H1 (cell line): ENCODE measurements at regions not wholly inside any gene's neighbourhood (a gene's known extent, or its start where the extent isn't known, plus 50 kb on each side); places are given as distances from the start of the nearest gene placed in this dataset.

Experiments
- CTCF ChIA-PET: fragments of 300-600 bp; sonication (Branson Sonifier 250); formaldehyde crosslinking; loops from one replicate; lab custom pipeline; 2021; ENCODE audit not compliant: partially characterized antibody; lab: Charles Lee
- POLR2A ChIA-PET: fragments of 300-600 bp; sonication (Branson Sonifier 250); formaldehyde crosslinking; loops from one replicate; lab custom pipeline; 2021; ENCODE audit warnings: inconsistent platforms; ENCODE audit not compliant: partially characterized antibody; lab: Charles Lee
- DNase-seq, 2 experiments: peaks; one replicate each; pipeline versions ENCODE4 v3.0.0 to v3.0.0-alpha.2; 2010 to 2022; ENCODE audit warnings: low spot score in 2 of 2, low read depth in 1 of 2, mixed read lengths in 1 of 2
- FAIRE-seq: peaks from 2 replicates; lab custom pipeline; 2011; peaks lifted over from hg19 to GRCh38; lab: Jason Lieb, UNC
- H2AFZ ChIP-seq: 2 replicates; pipeline ENCODE4 v1.8.1; 2012; ENCODE audit warnings: low read length, inconsistent platforms
- H2AK5ac ChIP-seq: 2 replicates; pipeline ENCODE4 v1.6.1; 2013; ENCODE audit warnings: low read depth, low read length
- H2BK120ac ChIP-seq: replicated peaks from 2 replicates; pipeline ENCODE3; 2013; ENCODE audit warnings: low read depth, low read length, inconsistent platforms
- H2BK12ac ChIP-seq: 2 replicates; pipeline ENCODE4 v1.6.1; 2013; ENCODE audit warnings: low read depth, low read length
- H2BK15ac ChIP-seq: 2 replicates; pipeline ENCODE4 v1.6.1; 2013; ENCODE audit warnings: low read length
- H2BK20ac ChIP-seq: 2 replicates; pipeline ENCODE4 v1.6.1; 2013; ENCODE audit warnings: low read length
- H2BK5ac ChIP-seq: 2 replicates; pipeline ENCODE4 v1.6.1; 2013; ENCODE audit warnings: low read depth, low read length
- H3K14ac ChIP-seq: 2 replicates; pipeline ENCODE4 v1.6.1; 2013; ENCODE audit warnings: inconsistent platforms; ENCODE audit not compliant: insufficient read length
- H3K18ac ChIP-seq: 2 replicates; pipeline ENCODE4 v1.6.1; 2013; ENCODE audit warnings: low read length; ENCODE audit errors: extremely low read depth
- H3K23ac ChIP-seq: 2 replicates; pipeline ENCODE4 v1.6.1; 2013; ENCODE audit warnings: inconsistent platforms; ENCODE audit not compliant: insufficient read length
- H3K23me2 ChIP-seq: 2 replicates; pipeline ENCODE4 v1.6.1; 2013; ENCODE audit warnings: low read depth, low read length
- H3K27ac ChIP-seq: 2 replicates; pipeline ENCODE4 v1.6.1; 2011; ENCODE audit warnings: low read depth, low read length, inconsistent platforms
- H3K27me3 ChIP-seq, 4 experiments: replicated peaks in 1 of 4; 1 replicate in 1 of 4; 2 replicates in 3 of 4; pipeline versions ENCODE4 v1.6.1 to v1.8.1; 2011 to 2013; ENCODE audit warnings: low read length in 3 of 4, mild to moderate bottlenecking in 3 of 4, inconsistent platforms in 2 of 4, mixed read lengths in 2 of 4, moderate library complexity in 1 of 4; ENCODE audit not compliant: control insufficient read depth in 3 of 4, insufficient read depth in 3 of 4; ENCODE audit errors: extremely low read depth in 1 of 4
- H3K36me3 ChIP-seq, 4 experiments: 2 replicates each; pipeline versions ENCODE4 v1.6.1 to v1.8.1; 2011 to 2013; ENCODE audit warnings: mild to moderate bottlenecking in 4 of 4, low read length in 3 of 4, moderate library complexity in 2 of 4, control low read depth in 1 of 4, inconsistent platforms in 1 of 4; ENCODE audit not compliant: insufficient read depth in 4 of 4, control insufficient read depth in 2 of 4
- H3K4ac ChIP-seq: replicated peaks from 2 replicates; pipeline ENCODE3; 2013; ENCODE audit warnings: low read length, low read depth, mixed read lengths, inconsistent platforms; ENCODE audit not compliant: insufficient read length
- H3K4me1 ChIP-seq, 4 experiments: replicated peaks in 1 of 4; 1 replicate in 1 of 4; 2 replicates in 3 of 4; pipeline versions ENCODE4 v1.6.1 to v1.8.1; 2011 to 2013; ENCODE audit warnings: low read length in 3 of 4, inconsistent platforms in 2 of 4, mixed read lengths in 1 of 4; ENCODE audit not compliant: insufficient read depth in 4 of 4, control insufficient read depth in 3 of 4
- H3K4me2 ChIP-seq, 2 experiments: 2 replicates each; pipeline versions ENCODE4 v1.6.1 to v1.8.1; 2011 to 2013; ENCODE audit warnings: low read depth in 2 of 2, low read length in 2 of 2, control low read depth in 1 of 2, inconsistent platforms in 1 of 2, mild to moderate bottlenecking in 1 of 2; ENCODE audit not compliant: insufficient read depth in 1 of 2
- H3K4me3 ChIP-seq, 4 experiments: fragments of 200-600, 300-600 bp in 1 of 4; sonication (generic), shearing (Covaris generic), sonication (Bioruptor Twin) in 1 of 4; 2 replicates each; pipeline versions ENCODE4 v1.5.1 to v1.8.1; 2011 to 2016; ENCODE audit warnings: low read length in 4 of 4, low read depth in 3 of 4, control low read depth in 2 of 4, inconsistent platforms in 2 of 4, mild to moderate bottlenecking in 2 of 4, mixed read lengths in 1 of 4, moderate library complexity in 1 of 4; ENCODE audit not compliant: insufficient read depth in 2 of 4; ENCODE audit errors: extremely low read depth in 1 of 4
- H3K56ac ChIP-seq: replicated peaks from 2 replicates; pipeline ENCODE3; 2013; ENCODE audit warnings: low read depth, mild to moderate bottlenecking, mixed read lengths, low read length, inconsistent platforms; ENCODE audit not compliant: insufficient read length
- H3K79me1 ChIP-seq: 2 replicates; pipeline ENCODE4 v1.6.1; 2013; ENCODE audit warnings: low read depth, low read length, control low read depth
- H3K79me2 ChIP-seq, 2 experiments: 2 replicates each; pipeline versions ENCODE4 v1.6.1 to v1.8.1; 2012 to 2013; ENCODE audit warnings: low read length in 2 of 2, mild to moderate bottlenecking in 2 of 2, inconsistent platforms in 1 of 2; ENCODE audit not compliant: insufficient read depth in 2 of 2, control insufficient read depth in 1 of 2
- H3K9ac ChIP-seq, 4 experiments: replicated peaks in 1 of 4; 1 replicate in 1 of 4; 2 replicates in 3 of 4; pipeline versions ENCODE4 v1.6.1 to v1.8.1; 2011 to 2013; ENCODE audit warnings: low read depth in 3 of 4, low read length in 3 of 4, control low read depth in 2 of 4, mild to moderate bottlenecking in 2 of 4, moderate library complexity in 2 of 4, inconsistent platforms in 1 of 4; ENCODE audit errors: extremely low read depth in 1 of 4
- H3K9me3 ChIP-seq, 2 experiments: 2 replicates each; pipeline versions ENCODE4 v1.6.1 to v1.8.1; 2012 to 2013; ENCODE audit warnings: mild to moderate bottlenecking in 2 of 2, moderate library complexity in 2 of 2, control low read depth in 1 of 2, inconsistent platforms in 1 of 2, low read depth in 1 of 2, low read length in 1 of 2, mixed read lengths in 1 of 2; ENCODE audit not compliant: insufficient read depth in 2 of 2
- H4K20me1 ChIP-seq, 2 experiments: replicated peaks in 1 of 2; 2 replicates each; pipeline versions ENCODE3 to v1.8.1; 2011 to 2013; ENCODE audit warnings: inconsistent platforms in 2 of 2, low read length in 2 of 2, mild to moderate bottlenecking in 1 of 2; ENCODE audit not compliant: insufficient read depth in 2 of 2, control insufficient read depth in 1 of 2
- H4K5ac ChIP-seq: 2 replicates; pipeline ENCODE4 v1.6.1; 2013; ENCODE audit warnings: low read length, low read depth, mixed read lengths, inconsistent platforms; ENCODE audit not compliant: insufficient read length
- H4K8ac ChIP-seq: 2 replicates; pipeline ENCODE4 v1.8.0; 2013; ENCODE audit warnings: mild to moderate bottlenecking, moderate library complexity, low read length, inconsistent platforms; ENCODE audit not compliant: insufficient read depth; ENCODE audit errors: extremely low read depth
- H4K91ac ChIP-seq: replicated peaks from 2 replicates; pipeline ENCODE3; 2013; ENCODE audit warnings: low read length, mixed read lengths, inconsistent platforms; ENCODE audit not compliant: insufficient read length
- SP1 ChIP-seq: IDR thresholded peaks from 2 replicates; pipeline ENCODE4 v1.6.1; 2011; ENCODE audit warnings: low read depth, low read length
- SRF ChIP-seq: IDR thresholded peaks from 2 replicates; pipeline ENCODE4 v1.6.1; 2011; ENCODE audit warnings: mild to moderate bottlenecking, low read depth, low read length, moderate library complexity
- WGBS, 2 experiments: shearing (Covaris generic) in 1 of 2; methylation state at CpG; one replicate each; pipeline versions ENCODE4 v1.1.6 to v1.1.7; 2013 to 2015; ENCODE audit warnings: low lambda C conversion rate in 2 of 2, mixed read lengths in 2 of 2, inconsistent platforms in 1 of 2, low coverage in 1 of 2, missing lambda C conversion rate in 1 of 2; ENCODE audit not compliant: insufficient replicate concordance in 2 of 2, insufficient coverage in 1 of 2, insufficient read length in 1 of 2; ENCODE audit errors: extremely low coverage in 1 of 2, missing lambda C conversion rate in 1 of 2; 5-methylcytosine and 5-hydroxymethylcytosine counted together

DNA sequence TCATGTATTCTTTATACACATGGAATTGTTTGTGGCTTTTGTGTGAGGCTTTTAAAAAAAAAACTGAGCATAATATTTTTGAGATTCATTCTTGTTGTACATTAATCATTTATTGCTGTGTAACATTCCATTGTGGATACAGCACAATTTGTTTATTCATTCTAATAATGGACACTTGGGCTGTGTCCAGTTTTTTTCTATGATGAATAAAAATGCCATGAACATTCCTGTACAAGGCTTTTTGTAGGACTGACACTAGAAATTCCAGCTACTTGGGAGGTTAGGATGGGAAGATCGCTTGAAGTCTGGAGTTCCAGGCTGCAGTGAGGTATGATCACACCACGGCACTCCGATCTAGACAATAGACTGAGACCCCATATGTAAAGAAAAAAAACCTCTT is 254.3 kb upstream of the CACNA2D1 start:
- DNase-seq (no peak), FAIRE-seq (no peak)
- Histone ChIP-seq H3K4me1 (no peaks in the 10 kb centered on the region), H2BK12ac (no peak overlapping the region), H2BK120ac (no peak overlapping the region), H4K5ac (no peak overlapping the region), H3K4me3 (no peak overlapping the region), H4K8ac (no peak overlapping the region), H3K4me2 (no peak overlapping the region), H3K23ac (no peak overlapping the region), H3K18ac (no peak overlapping the region), H3K9me3 (no peaks in the 10 kb centered on the region), H3K9ac (no peak overlapping the region), H3K27ac (no peak overlapping the region), H3K14ac (no peak overlapping the region), H3K56ac (no peak overlapping the region), H3K4ac (no peak overlapping the region), H3K36me3 (no peaks in the 10 kb centered on the region), H3K27me3 (no peaks in the 10 kb centered on the region), H4K91ac (no peak overlapping the region), H3K79me2 (no peaks in the 10 kb centered on the region), H2BK5ac (no peak overlapping the region), H3K79me1 (no peaks in the 10 kb centered on the region), H2AFZ (no peak overlapping the region), H2BK20ac (no peak overlapping the region), H2AK5ac (no peak overlapping the region), H2BK15ac (no peak overlapping the region), H4K20me1 (no peaks in the 10 kb centered on the region), H3K23me2 (no peaks in the 10 kb centered on the region; the same call in 1 of the 2 replicates)
- ChIA-PET CTCF (no interaction called here), POLR2A (no interaction called here)
- WGBS, 2 experiments = 93% methylated on average over 3 of the region's 3 CpGs; no CpG with 5 or more reads in 1 of the 2 experiments
- TF ChIP-seq SP1 (no peak), SRF (no peak)
